NCI-H2107 (cell line): ENCODE measurements at regions not wholly inside any gene's neighbourhood (a gene's known extent, or its start where the extent isn't known, plus 50 kb on each side); places are given as distances from the start of the nearest gene placed in this dataset.

ENCODE experiments used
- DNase-seq: peaks from one replicate; lab custom pipeline; 2025; lab: John Stamatoyannopoulos, UW

DNA sequence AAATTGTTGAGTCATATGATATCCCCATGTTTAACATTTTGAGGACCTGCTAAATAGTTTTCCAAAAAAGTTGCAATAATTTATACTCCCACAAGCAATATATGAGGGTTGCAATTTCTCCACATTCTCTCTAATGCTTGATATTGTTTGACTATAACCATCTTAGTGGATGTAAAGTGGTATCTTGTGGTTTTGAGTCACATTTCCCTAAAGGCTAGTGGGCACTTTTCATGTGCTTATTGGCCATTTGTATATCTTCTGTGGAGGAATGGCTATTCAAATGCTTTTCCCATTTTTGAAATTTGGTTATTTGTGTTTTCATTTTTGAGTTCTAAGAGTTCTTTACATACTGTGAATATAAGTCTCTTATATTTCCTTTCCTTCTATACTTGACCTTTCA, 82.7 kb downstream of the SCG2 start:
- no peak for DNase-seq

DNA sequence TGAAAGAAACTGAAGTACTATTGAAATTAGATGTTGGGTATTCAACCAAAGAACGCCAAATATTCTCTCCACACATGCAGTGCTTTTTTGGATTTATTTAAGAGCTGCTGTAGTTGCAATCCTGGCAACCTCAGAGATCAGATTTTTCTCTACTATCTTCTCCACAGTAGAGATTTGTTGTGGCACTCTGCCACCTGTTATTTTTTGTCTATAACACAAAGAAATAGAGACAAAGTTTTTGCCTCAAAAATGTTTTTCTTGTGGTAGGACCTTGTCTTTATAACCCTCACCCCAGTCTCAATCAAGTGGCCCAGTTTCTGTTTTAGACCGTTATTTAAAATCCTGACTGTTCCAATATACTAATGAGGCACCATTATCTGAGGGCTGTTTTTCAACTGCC, 79.4 kb downstream of the SCG2 start:
- no peak for DNase-seq

DNA sequence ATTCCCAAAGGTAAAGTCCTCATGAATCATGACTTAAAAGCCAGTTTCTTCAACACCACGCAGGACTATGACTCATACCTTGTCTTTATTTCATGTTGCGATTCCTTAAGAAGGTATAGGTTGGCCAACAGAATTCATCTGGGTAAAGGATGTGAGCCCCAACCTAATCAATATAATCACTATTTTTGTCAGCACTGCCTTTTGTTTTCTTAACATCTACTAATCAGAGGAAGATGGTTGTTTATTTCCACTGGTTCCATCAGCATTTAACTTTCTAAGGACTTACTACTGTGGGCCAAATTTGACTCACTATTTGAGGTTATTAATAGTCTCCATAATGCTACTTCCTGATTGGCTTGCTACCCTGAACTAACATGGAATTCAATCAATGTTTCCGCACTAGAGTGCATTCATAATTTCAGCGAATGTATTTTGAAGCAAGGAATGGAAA, 78.6 kb downstream of the SCG2 start:
- no peak for DNase-seq

DNA sequence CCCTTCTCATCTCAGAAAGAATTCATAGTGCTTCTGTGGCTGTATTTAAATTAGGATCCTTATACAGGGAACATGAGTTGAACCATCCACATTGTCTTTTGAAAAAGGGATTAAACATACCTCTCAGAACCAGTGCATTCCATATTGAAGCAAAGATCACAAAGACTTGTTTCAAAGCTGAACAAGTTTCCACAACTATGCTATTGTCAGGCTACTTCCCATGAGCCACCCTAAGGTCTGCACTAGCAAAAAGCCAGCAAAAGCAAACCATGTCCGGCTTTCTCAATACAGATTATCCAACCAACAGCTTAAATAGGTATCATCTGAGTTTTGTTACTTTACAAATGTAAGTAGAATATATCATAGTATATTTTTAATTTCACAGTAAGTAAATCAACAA, 78.1 kb downstream of the SCG2 start:
- no peak for DNase-seq

DNA sequence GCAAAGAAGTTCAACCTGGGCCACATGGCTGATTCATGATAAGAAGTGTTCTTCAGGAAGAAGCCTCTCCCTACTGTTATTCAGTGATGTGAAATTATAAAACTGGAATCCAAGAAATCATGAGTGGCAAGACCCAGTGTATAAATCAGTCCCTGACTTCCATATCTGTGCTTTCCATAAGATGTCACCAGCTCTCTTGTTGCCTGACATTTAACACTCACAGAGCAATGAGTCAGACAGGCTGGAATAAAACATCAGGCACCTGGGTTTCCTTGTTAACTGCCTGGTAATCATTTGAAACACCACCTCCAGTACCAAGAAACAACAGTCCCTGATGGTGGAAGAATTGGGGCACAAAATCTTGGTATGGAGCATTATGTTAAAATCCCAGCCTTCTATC, 76.1 kb downstream of the SCG2 start:
- no peak for DNase-seq

DNA sequence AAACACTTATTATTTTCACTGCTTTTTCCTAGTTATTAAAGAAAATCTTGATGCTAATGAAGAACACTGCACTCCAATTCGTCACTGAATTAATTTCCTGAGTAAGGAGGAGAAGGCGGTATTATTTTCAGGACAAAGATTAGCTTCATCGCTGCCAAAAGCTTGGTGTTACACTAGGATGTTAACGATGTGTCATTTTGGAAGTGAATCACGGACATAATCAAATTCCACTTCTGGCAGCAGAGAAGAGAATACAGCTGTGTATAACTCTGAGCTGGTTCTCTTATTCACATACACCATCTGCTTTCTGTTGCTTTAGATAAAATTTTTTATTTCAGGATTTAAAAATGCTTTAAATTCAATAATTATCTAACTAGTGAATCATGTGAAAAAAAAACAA, 74.1 kb downstream of the SCG2 start:
- no peak for DNase-seq

DNA sequence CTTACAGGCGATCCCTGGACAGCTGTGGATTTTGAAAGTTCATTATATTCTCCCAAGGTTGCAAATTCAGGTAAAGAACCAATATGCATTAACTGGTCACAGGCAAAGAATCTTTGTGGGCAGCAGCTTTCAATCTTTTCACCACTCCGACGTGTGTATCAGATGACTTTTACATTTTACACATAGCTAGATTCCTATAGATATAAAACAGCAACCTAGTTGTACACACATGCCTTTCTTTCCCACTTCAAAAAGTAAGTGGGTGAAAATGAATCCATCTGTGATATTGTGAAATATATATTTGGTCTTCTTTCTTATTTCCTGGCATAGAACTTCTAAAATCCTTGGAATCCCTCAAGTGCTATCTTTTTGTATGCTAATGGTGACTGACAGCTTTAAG, 72.5 kb downstream of the SCG2 start:
- no peak for DNase-seq

DNA sequence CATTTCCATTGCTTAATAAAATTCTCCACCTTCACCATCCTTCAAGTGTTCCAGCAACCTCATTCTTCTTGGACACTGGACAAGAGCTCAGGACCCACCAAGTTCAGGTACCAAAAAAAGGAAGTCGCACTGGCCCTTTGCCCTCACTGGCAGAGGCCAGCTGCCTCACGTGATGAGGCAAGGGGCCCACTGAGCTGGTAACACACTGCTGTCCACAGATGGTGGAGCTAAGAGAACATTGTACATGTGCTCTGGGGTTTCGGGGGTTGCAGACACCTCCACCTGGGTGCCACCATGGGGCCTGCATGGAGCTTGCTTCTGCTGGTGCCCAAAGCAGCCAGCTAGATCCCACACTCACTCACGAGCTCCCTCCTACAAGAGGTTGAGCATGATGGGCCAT, 71.3 kb downstream of the SCG2 start:
- no peak for DNase-seq

DNA sequence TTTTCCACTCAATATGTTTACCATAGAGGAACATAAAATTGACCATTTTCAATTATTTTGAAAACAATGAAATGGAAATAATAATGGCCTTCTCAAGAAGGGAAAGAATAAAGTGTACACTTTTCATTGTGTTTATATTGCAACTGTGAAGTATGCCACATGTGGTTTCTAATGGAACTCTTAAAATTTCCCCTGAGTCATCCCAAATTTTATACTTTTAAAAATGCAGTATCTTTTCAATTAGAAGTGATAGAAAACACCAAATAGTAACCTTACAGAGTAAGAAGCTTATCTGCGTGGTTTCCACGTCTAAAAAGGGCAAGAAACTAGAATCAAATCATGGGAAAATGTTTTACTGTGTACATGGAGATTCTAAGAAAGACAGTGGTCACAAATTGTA, 70.0 kb downstream of the SCG2 start:
- DNase-seq, result no peak

DNA sequence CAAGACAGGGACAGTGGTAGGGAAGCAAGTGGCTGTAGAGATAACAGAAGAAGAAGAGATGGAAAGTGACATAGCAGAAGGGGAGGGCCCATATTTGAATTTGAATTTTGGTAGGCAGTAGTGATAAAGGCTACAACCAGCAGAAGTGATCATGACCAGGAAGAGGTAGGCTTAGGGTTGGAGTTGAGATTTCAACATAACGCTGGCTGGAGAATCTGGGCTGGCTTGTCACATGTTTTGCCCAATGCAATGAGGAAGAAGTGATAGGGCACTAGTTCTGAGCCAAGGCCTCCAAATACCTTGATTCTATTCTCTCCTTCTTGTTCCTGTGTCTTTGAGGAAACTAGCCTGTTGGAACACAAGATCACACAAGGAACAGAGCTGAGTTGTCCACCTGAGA, 69.4 kb downstream of the SCG2 start:
- no peak for DNase-seq

DNA sequence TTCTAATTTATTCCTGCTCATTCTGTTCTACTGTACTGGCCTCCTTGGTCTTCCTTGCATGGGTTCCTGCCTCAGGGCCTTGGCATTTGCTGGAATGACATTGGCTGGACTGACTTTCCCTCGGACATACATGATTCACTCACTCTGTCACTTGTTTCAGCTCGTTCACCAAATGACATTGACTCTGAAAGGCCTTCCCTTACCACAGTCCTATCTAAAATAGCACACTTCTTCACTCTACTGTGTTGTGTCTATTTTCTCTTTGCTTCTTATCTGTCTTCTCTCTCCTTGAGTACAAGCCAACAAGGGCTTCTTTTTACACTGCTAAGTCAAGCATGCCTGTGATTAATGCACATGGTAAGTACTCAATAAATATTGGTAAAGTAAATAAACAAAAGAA, 65.6 kb downstream of the SCG2 start:
- DNase-seq, result no peak

DNA sequence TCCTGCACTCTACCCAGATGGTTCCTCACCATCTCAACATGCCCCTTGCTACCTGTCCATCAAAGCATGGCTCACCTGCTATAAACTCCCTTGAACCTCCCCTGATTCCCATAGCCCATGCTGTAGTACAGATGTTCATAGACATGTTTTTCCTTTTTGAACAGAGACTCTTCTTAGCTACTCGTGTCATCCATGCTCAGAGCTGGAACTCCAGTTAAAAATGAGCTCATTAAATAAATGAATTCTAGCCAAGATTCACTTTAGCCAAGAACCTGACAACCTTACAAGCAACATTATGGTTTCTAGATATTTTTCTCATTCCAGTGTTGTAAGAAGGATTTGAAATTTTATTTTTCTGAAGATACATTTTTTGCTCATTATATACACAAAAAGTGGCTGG, 65.0 kb downstream of the SCG2 start:
- no peak for DNase-seq

DNA sequence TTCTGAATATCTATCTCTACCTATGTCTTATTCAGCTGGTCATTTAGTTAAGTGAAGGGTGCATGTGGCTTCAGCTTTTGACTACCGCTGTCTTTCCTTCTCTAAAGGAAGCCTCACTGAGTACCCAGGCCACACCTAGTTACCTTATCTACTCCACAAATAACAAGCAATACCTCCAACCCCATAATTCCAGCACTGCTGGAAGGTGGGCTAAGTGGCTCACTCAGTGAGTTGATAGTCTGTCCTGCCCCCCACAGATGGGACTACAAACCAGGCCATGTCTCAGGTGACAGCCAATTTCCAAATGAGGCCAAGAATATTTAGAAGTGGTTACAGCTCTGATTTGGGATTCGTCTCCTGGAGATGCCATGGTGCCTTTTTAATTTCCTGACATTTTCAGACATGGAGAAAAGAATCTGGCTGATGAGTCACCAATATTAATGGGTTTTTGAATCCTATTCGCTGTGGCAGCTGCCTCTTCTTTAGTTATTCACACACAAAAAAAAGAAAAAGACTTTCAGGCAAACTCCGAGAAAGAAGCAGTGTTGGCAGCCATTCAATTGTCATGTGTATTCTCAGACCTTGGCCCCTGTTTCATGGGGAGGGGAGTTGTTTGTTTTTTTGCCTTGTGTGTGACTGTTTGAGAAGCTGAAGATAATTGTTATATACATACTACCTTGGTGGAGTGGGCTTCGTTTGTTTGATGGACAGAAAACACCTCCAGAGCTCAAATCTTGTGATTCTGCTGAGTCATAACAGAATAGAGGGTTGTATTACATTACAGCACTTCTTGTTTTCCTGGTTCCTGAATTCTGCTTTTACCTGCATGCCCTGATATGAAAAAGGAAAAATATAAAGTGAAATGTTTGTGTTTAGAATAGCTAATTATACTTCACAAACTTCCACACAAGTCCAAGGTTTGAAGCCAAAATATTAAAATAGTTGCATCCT, 64.2 kb downstream of the SCG2 start:
- DNase-seq, result no peak

DNA sequence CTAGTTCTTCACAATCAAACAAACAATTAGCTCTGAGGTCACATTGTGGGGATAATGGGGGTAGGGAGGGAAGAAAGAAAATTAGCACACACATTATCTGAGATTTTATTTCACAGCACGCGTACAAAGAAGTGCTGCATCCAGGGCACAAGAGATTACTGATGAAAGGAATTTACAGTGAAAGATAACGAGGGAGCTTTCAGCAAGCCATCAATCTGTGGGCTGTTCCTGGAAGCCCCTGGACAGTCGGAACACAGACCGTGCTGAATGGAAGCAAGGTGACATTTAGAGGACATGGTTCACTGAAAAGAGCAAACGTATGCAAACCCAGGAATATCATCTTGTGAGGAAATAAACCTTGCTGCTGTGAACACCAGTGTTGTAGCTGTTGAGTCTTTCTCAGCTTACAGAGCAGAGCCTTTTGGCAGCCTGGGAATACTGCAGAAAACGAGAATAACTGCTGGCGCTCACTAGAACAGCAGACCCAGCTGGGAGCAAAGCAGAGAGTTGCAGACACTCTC, 63.2 kb downstream of the SCG2 start:
- DNase-seq, result no peak

DNA sequence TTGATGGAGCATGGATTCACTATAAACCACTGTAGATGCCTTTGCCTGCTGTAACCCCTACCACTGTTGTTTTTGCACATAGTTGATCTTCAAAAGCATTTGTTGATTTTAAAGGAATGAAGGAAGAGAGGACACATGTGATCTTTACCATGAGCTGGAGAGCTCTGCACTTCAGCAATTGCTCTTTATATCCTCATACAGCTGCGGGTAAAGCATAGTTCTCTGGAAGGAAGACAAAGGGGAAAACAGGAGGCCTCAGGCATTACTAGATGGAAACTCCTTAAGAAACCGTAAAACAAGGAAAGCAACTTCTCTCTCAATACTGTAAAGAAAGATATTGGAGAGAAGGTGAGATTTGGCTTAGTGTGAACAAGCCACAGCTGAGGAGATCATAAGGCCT, 60.6 kb downstream of the SCG2 start:
- DNase-seq, result no peak

DNA sequence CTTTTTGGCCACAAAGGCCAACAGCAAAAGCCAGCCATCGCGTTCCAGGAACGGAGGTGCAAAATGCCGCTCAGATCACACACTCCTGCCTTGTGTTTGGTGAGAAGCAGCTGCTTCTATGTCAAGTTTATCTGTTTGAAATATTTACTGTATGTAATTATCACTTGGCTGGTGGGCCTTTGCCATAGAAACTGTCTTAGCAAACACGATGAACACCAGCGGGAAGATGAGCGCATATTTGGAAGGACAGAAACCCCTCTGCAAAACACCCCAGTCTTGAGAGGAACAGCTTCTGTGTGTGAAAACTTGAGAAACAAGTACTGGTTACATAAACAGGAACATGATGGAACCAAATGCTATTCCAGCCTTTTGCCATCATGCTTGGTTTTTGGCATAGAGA, 59.7 kb downstream of the SCG2 start:
- no peak for DNase-seq

DNA sequence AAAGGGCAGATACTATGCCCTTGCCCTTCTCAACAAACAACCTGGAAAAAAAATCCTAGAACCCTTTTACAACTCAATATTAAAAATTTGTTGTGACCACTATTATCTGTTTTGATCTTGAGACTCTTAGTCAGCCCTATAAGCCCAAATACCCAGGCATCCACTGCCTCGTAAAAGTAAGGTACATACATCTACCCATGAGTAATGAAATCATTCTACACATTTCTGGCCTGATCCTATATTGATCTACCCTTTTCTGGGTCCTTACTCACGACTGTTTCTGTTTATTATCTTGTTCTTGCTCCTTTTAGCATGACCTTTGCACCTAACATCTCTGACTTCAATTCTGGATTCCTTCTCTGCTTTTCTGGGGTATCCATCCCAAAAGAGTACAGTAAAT, 56.8 kb downstream of the SCG2 start:
- DNase-seq, result no peak

DNA sequence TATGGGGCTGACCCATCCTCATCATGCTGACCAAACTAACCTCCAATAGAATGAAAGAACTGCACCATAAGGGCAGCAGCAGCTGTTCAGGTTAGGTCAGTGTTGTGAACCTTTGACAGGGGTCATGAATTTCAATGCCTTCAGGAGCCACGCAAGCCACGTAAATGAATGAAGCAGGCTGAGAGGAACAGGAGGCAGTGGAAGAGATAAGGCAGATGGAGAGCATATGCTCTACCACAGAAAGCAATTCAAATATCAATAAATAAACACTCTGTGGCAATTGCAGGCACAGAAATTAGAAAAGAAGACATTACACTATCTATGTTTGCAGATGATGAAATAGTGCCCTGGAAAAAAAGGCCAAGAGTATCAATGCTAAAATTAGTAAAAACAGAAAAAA, 56.3 kb downstream of the SCG2 start:
- DNase-seq, result no peak
